HG03039 (cell line): ENCODE measurements at regions not wholly inside any gene's neighbourhood (a gene's known extent, or its start where the extent isn't known, plus 50 kb on each side); places are given as distances from the start of the nearest gene placed in this dataset.
"Not testable (repeated sequence)": the region's sequence is repeated elsewhere in the genome, so short reads cannot be mapped to it uniquely, and the experiment has no call there.

ENCODE experiments used
- ATAC-seq: cut with Tn5 transposase; IDR thresholded peaks from one replicate; pipeline ENCODE4 v1.9.1; 2021; ENCODE audit warnings: mild to moderate bottlenecking, moderate library complexity; ENCODE audit not compliant: unreplicated experiment

GRCh38 chr14:22315336-22315735, 273.7 kb downstream of the DAD1 start:
- ATAC-seq = no peak

GRCh38 chr14:22314183-22314820, 274.7 kb downstream of the DAD1 start:
- no peak for ATAC-seq

GRCh38 chr14:22313172-22313801, 275.7 kb downstream of the DAD1 start:
- no peak for ATAC-seq

GRCh38 chr14:22311636-22312035, 277.4 kb downstream of the DAD1 start:
- no peak for ATAC-seq

GRCh38 chr14:22305607-22306006, 283.4 kb downstream of the DAD1 start:
- ATAC-seq = no peak

GRCh38 chr14:22304326-22304725, 284.7 kb downstream of the DAD1 start:
- ATAC-seq = no peak

GRCh38 chr14:22303589-22304195, 285.3 kb downstream of the DAD1 start:
- no peak for ATAC-seq

GRCh38 chr14:22300646-22301045, 288.4 kb downstream of the DAD1 start:
- no peak for ATAC-seq

GRCh38 chr14:22297376-22297775, 291.6 kb downstream of the DAD1 start:
- ATAC-seq = no peak

- ATAC-seq = no peak
Measured at GRCh38 chr14:22296722-22297121, 292.3 kb downstream of the DAD1 start.

GRCh38 chr14:22296088-22296487, 292.9 kb downstream of the DAD1 start:
- no peak for ATAC-seq

GRCh38 chr14:22291406-22291805, 297.6 kb downstream of the DAD1 start:
- no peak for ATAC-seq

GRCh38 chr14:22289570-22289969, 299.5 kb downstream of the DAD1 start:
- ATAC-seq = no peak

- ATAC-seq = no peak
Measured at GRCh38 chr14:22285991-22286390, 303.0 kb downstream of the DAD1 start.

GRCh38 chr14:22282949-22283348, 306.1 kb downstream of the DAD1 start:
- no peak for ATAC-seq

GRCh38 chr14:22282417-22282816, 306.6 kb downstream of the DAD1 start:
- no peak for ATAC-seq

GRCh38 chr14:22281447-22281874, 307.6 kb downstream of the DAD1 start:
- ATAC-seq = not testable (repeated sequence)

GRCh38 chr14:22280497-22281316, 308.3 kb downstream of the DAD1 start:
- no peak for ATAC-seq

- no peak for ATAC-seq
Measured at GRCh38 chr14:22276913-22277816, 311.9 kb downstream of the DAD1 start.
